GM23338 (cell line): ENCODE measurements at regions not wholly inside any gene's neighbourhood (a gene's known extent, or its start where the extent isn't known, plus 50 kb on each side); places are given as distances from the start of the nearest gene placed in this dataset.

Experiments used
- ATAC-seq: fragments of 200-7000 bp; cut with Tn5 transposase; 3 replicates; pipeline ENCODE4 v1.9.1; 2020
- DNase-seq: peaks from one replicate; pipeline ENCODE4 v3.0.0-alpha.2; 2015; ENCODE audit warnings: low spot score
- H2AFZ ChIP-seq: fragments of 200-600 bp; sonication (generic); 2 replicates; pipeline ENCODE4 v1.8.0; 2016; ENCODE audit warnings: antibody characterized with exemption, mild to moderate bottlenecking, moderate library complexity
- H3F3A ChIP-seq: fragments of 200-600 bp; sonication (generic); replicated peaks from 2 replicates; pipeline ENCODE4 v1.8.0; 2017; ENCODE audit warnings: antibody characterized with exemption, mixed run types, low read depth
- H3K27ac ChIP-seq: fragments of 200-600 bp; sonication (generic); 2 replicates; pipeline ENCODE4 v1.6.1; 2016; ENCODE audit warnings: low read depth
- H3K27me3 ChIP-seq: fragments of 200-600 bp; sonication (generic); 2 replicates; pipeline ENCODE4 v1.8.0; 2016; ENCODE audit warnings: mild to moderate bottlenecking, mixed run types, moderate library complexity; ENCODE audit not compliant: insufficient read depth
- H3K36me3 ChIP-seq: fragments of 200-600 bp; sonication (generic); 2 replicates; pipeline ENCODE4 v1.8.0; 2016; ENCODE audit warnings: mild to moderate bottlenecking; ENCODE audit not compliant: insufficient read depth
- H3K4me1 ChIP-seq: fragments of 200-600 bp; sonication (generic); 2 replicates; pipeline ENCODE4 v1.8.0; 2016; ENCODE audit warnings: mild to moderate bottlenecking, moderate library complexity; ENCODE audit not compliant: insufficient read depth
- H3K4me2 ChIP-seq: fragments of 200-600 bp; sonication (generic); 2 replicates; pipeline ENCODE4 v1.7.1; 2017; ENCODE audit warnings: mixed run types
- H3K4me3 ChIP-seq: fragments of 200-600 bp; sonication (generic); 2 replicates; pipeline ENCODE4 v1.6.1; 2016; ENCODE audit warnings: mixed run types
- H3K79me2 ChIP-seq: fragments of 200-600 bp; sonication (generic); replicated peaks from 2 replicates; pipeline ENCODE4 v1.8.0; 2017; ENCODE audit warnings: mild to moderate bottlenecking; ENCODE audit not compliant: insufficient read depth
- H3K9me2 ChIP-seq: fragments of 200-600 bp; sonication (generic); 2 replicates; pipeline ENCODE4 v1.8.0; 2017; ENCODE audit not compliant: insufficient read depth
- H4K20me1 ChIP-seq: fragments of 200-600 bp; sonication (generic); replicated peaks from 2 replicates; pipeline ENCODE4 v1.8.0; 2017; ENCODE audit warnings: mild to moderate bottlenecking; ENCODE audit not compliant: insufficient read depth
- H3K27ac Mint-ChIP-seq: 2 replicates; pipeline ENCODE4 v1.8.0; 2020; ENCODE audit warnings: inconsistent platforms, mild to moderate bottlenecking, moderate library complexity, mixed read lengths
- H3K27me3 Mint-ChIP-seq: 3 replicates; pipeline ENCODE4 v1.8.0; 2022; ENCODE audit warnings: low read depth, mild to moderate bottlenecking, moderate library complexity, mixed read lengths, inconsistent platforms; ENCODE audit not compliant: insufficient read depth, poor library complexity
- H3K36me3 Mint-ChIP-seq: 3 replicates; pipeline ENCODE4 v1.8.0; 2021; ENCODE audit warnings: low read depth, mild to moderate bottlenecking, inconsistent platforms, moderate library complexity, mixed read lengths
- H3K4me1 Mint-ChIP-seq: 3 replicates; pipeline ENCODE4 v1.8.0; 2020; ENCODE audit warnings: mild to moderate bottlenecking, inconsistent platforms, mixed read lengths
- H3K4me3 Mint-ChIP-seq: 3 replicates; pipeline ENCODE4 v1.8.0; 2021; ENCODE audit warnings: moderate library complexity, mild to moderate bottlenecking, inconsistent platforms, mixed read lengths
- H3K9me3 Mint-ChIP-seq: 3 replicates; pipeline ENCODE4 v1.8.0; 2020; ENCODE audit warnings: moderate library complexity, mild to moderate bottlenecking, inconsistent platforms, mixed read lengths
- CREB1 ChIP-seq: fragments of 250-450 bp; sonication (Bioruptor Pico); IDR thresholded peaks from 2 replicates; pipeline ENCODE4 v1.5.0; 2020; ENCODE audit warnings: low read depth, mild to moderate bottlenecking, moderate library complexity
- CTCF ChIP-seq, 2 experiments: fragments of 200-600 bp in 1 of 2; sonication (generic) in 1 of 2; conservative IDR thresholded peaks; 2 replicates each; pipeline versions ENCODE4 v1.5.1 to v1.6.1; 2016 to 2017; ENCODE audit warnings: antibody characterized with exemption in 2 of 2, low read depth in 2 of 2, mild to moderate bottlenecking in 2 of 2, moderate library complexity in 1 of 2
- ETS1 ChIP-seq: IDR thresholded peaks from 2 replicates; pipeline ENCODE4 v1.6.1; 2016; ENCODE audit warnings: antibody characterized with exemption
- EZH2 ChIP-seq: fragments of 200-600 bp; sonication (generic); IDR thresholded peaks from one replicate; pipeline ENCODE4 v1.8.0; 2017; ENCODE audit warnings: antibody characterized with exemption, mild to moderate bottlenecking, low read depth; ENCODE audit not compliant: unreplicated experiment
- EZH2phosphoT487 ChIP-seq: fragments of 200-600 bp; sonication (generic); IDR thresholded peaks from one replicate; pipeline ENCODE4 v1.8.1; 2018; ENCODE audit warnings: antibody characterized with exemption; ENCODE audit not compliant: unreplicated experiment
- JUNB ChIP-seq: IDR thresholded peaks from one replicate; pipeline ENCODE4 v1.6.1; 2016; ENCODE audit warnings: antibody characterized with exemption; ENCODE audit not compliant: unreplicated experiment
- NANOG ChIP-seq: IDR thresholded peaks from 2 replicates; pipeline ENCODE4 v1.6.1; 2016; ENCODE audit warnings: antibody characterized with exemption, borderline replicate concordance
- POLR2AphosphoS5 ChIP-seq: IDR thresholded peaks from 2 replicates; pipeline ENCODE4 v1.6.1; 2016; ENCODE audit warnings: antibody characterized with exemption, low read depth
- STAT1 ChIP-seq: IDR thresholded peaks from one replicate; pipeline ENCODE4 v1.6.1; 2016; ENCODE audit warnings: antibody characterized with exemption; ENCODE audit not compliant: unreplicated experiment
- ZNF114 ChIP-seq: fragments of 250-450 bp; sonication (Bioruptor Pico); IDR thresholded peaks from 2 replicates; pipeline ENCODE4 v1.5.0; 2020; ENCODE audit warnings: mild to moderate bottlenecking, moderate library complexity
- ZNF331 ChIP-seq: fragments of 250-450 bp; sonication (Bioruptor Pico); IDR thresholded peaks from 2 replicates; pipeline ENCODE4 v1.5.0; 2020; ENCODE audit warnings: low read depth, mild to moderate bottlenecking, moderate library complexity
- ZNF462 ChIP-seq: fragments of 250-450 bp; sonication (Bioruptor Pico); IDR thresholded peaks from 2 replicates; pipeline ENCODE4 v1.5.0; 2020; ENCODE audit warnings: mild to moderate bottlenecking, moderate library complexity

- no peaks in the 10 kb centered on the region for H3K4me1 ChIP-seq
- no peak overlapping the region for H3K4me3 ChIP-seq
- DNase-seq (no peak), ATAC-seq (no peak)
- H3K36me3 ChIP-seq, result no peaks in the 10 kb centered on the region
- no peaks in the 10 kb centered on the region for H3K4me1 Mint-ChIP-seq
- no peaks in the 10 kb centered on the region for H3K27me3 ChIP-seq
- no peak overlapping the region for H3K27ac Mint-ChIP-seq
- H2AFZ ChIP-seq, result no peak overlapping the region
- no peaks in the 10 kb centered on the region for H3K27me3 Mint-ChIP-seq
- H3K4me3 Mint-ChIP-seq, result no peak overlapping the region
- no peak overlapping the region for H3K27ac ChIP-seq
- H3K9me2 ChIP-seq, result peaks cover 14% of the 10 kb centered on the region
- no peaks in the 10 kb centered on the region for H3F3A ChIP-seq
- no peaks in the 10 kb centered on the region for H4K20me1 ChIP-seq
- H3K9me3 Mint-ChIP-seq, result no peaks in the 10 kb centered on the region
- H3K79me2 ChIP-seq, result no peaks in the 10 kb centered on the region
- TF ChIP-seq NANOG, result no peak
- H3K36me3 Mint-ChIP-seq, result no peaks in the 10 kb centered on the region
- H3K4me2 ChIP-seq, result no peak overlapping the region
Measured at GRCh38 chr1:221865808-221866207, 123.9 kb upstream of the DUSP10 start.

- DNase-seq, result no peak
- Histone ChIP-seq H3K9me2 (peaks cover 14% of the 10 kb centered on the region), H3K4me3 (no peak overlapping the region), H3F3A (no peaks in the 10 kb centered on the region), H3K4me2 (no peak overlapping the region), H3K27me3 (no peaks in the 10 kb centered on the region), H3K27ac (no peak overlapping the region), H3K79me2 (no peaks in the 10 kb centered on the region), H3K4me1 (no peaks in the 10 kb centered on the region), H3K36me3 (no peaks in the 10 kb centered on the region), H2AFZ (no peak overlapping the region), H4K20me1 (no peaks in the 10 kb centered on the region)
- Mint-ChIP-seq H3K4me3 (no peak overlapping the region), H3K36me3 (no peaks in the 10 kb centered on the region), H3K27me3 (no peaks in the 10 kb centered on the region), H3K4me1 (no peaks in the 10 kb centered on the region), H3K27ac (no peak overlapping the region), H3K9me3 (no peaks in the 10 kb centered on the region)
- ATAC-seq, result no peak
- no peak for TF ChIP-seq CREB1 (CRISPR knock-in tag)
- no peak for TF ChIP-seq CTCF (conservative IDR thresholded peaks at IDR 0.05; ENCODE audit: low read depth in 2 of 2)
- no peak for TF ChIP-seq ZNF114 (CRISPR knock-in tag)
- no peak for TF ChIP-seq EZH2
- no peak for TF ChIP-seq NANOG
- TF ChIP-seq ETS1, result no peak
- TF ChIP-seq ZNF462 (CRISPR knock-in tag), result no peak
- TF ChIP-seq JUNB, result no peak
- no peak for TF ChIP-seq EZH2phosphoT487
- TF ChIP-seq ZNF331, result no peak
- TF ChIP-seq POLR2AphosphoS5, result no peak
- no peak for TF ChIP-seq STAT1
Measured at GRCh38 chr1:221863635-221864034, 121.7 kb upstream of the DUSP10 start.
